NCI-H82 treated with DMSO at 0.1 percent for 48 hours (cell line): ENCODE measurements at regions not wholly inside any gene's neighbourhood (a gene's known extent, or its start where the extent isn't known, plus 50 kb on each side); places are given as distances from the start of the nearest gene placed in this dataset.

Experiments
- DNase-seq: peaks from one replicate; lab custom pipeline; 2025; ENCODE audit not compliant: unreplicated experiment; lab: John Stamatoyannopoulos, UW

DNA sequence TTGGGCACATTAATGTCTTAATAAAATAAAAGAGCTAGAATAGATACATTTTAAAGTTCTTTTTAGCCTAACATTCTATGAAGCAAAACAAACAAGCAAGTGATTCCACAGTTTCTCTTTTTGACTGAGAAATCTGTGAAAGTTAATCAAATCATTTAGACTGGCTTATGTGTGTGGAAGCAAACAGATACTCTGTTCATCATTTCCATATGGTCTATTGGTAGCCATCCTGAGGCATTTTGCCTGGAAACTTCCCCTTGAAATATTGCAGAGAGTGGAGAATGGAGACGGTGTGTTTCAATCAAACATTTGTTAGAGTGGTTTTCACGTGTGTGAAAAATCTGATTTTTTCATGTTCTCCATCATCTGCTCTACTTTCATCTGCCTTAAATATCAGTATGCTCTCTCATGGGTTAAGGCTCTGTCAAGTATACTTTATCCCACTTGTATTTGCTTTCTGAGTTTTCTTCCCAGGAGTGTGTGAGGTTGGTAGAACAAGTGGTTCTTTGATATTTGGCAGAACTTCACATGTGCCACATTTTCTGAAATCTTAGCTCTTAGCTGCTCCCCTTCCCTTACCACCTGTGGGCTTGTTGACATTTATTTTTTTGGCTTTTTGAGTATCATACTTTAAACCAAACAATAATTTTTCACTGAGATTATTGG is 139.1 kb upstream of the PTGFR start:
- DNase-seq, result no peak

DNA sequence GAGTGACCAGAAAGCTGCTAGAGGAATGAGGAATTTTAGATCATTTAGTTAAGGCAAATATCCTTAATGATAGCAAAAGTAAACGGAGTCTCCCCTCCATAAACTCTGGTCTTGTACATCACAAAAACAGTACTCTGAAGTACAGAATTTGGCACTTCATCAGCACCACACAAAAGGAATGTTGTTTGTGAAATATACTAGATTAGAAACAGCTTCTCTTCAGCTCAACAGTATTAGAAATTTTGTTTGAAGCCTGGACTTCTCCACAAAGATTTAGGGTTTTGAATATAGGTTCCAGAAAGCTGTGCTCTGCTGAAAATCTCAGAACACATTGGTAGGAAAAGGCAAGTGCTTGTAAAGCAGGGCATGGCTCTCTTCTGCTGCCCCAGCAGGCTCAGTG is 135.1 kb upstream of the PTGFR start:
- no peak for DNase-seq

DNA sequence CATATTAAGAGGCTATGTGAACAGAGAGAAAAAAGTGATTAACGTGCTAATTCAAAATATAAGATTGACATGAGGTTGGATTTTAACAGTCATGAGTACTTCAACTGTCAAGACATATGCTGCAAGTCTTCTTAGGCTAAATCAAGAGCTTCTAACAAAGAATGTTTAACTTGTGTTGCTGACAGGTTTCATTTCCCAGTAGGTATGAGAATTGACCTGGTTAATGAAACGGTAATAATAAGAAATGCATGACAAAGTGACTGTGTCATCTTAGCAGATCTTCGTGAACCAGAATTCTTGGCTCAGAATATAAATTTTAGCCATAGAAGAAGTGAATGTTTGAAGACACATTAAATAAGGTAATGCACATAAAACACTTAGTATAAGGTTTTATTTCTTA is 132.6 kb upstream of the PTGFR start:
- DNase-seq, result no peak

DNA sequence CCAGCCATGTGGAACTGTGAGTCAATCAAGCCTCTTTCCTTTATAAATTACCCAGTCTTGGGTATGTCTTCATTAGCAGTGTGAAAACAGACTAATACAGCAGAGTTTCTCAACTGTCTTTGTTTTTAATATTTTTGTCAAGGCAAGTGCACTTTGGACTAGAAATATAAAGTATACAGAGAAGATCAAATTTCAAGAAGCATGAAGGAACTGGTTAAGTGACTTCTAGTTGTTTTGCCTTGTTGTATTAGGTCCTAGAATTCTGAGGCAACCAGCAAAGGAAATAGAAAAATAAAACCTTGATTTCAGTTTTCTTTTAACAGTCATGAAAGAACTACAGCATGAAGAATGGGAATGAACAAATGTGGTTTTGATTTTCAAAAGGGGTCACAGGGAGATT is 131.1 kb upstream of the PTGFR start:
- DNase-seq, result no peak

DNA sequence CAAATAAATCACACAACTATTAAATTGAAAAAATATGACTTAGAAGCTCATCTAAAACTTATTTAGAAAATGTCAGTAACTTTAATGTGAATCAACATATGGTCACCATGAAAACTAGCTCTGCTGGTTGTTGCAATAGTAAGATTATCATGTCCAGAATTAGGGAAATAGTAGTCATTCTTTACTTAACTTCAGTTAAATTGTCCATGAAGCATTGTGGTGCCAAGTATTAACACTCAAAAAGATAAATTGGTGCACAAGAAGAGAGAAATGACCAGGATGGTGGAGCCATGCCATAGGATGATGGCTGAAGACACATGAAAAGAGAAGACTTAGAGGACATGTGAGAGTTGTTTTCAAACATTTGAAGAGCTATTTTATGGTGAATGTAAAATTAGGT is 130.2 kb upstream of the PTGFR start:
- DNase-seq, result no peak

DNA sequence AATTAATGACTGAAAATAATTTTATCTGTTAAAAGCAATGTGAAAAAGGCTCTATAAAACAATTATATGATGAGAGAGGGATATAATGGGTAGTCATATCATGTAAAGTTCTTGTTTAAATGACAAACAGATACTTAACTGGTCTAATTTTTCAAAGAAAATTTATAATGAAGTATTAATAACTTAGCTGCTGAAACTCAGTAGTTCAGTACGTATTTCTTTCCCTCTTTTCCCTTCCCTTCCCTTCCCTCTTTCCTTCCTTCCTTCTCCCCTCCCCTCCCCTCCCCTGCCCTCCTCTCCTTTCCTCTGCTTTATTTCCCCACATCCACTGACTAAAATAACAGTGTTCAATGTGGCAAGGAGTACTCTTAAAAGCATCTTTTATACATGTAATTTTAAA is 123.1 kb upstream of the PTGFR start:
- no peak for DNase-seq

DNA sequence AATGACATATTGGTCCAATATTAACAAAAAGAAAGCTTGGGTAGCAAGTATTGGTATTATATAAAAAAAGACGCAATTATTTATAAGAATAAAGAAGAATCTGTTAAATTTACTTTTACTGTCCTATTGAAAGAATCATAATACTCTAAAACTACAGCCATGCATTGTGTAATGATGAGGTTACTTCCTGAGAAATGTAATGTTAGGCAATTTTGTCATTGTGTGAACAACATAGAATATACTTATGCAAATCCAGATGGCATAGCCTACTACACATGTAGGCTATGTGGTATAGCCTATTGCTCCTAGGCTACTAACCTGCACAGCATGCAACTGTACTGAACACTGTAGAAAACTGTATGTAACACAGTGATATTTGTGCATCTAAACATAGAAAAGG is 121.2 kb upstream of the PTGFR start:
- no peak for DNase-seq

DNA sequence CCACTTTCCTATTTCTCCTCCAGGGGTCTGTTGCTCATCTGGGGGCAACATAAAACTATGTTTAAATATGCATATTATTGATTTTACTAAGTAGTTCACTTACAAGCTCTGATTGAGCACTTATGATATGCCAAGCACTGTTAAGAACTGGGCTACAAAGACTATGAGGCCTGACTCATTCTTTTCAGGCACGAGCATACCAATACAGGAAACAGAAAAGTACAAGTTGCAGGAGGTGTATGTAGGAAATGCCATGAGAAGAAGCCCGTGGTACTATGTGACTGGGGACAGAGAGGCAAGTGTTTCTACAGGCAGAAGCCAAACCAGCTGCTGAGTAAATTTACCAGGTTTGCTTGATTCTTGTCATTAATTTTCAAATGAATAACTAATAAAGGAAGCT is 120.4 kb upstream of the PTGFR start:
- no peak for DNase-seq

DNA sequence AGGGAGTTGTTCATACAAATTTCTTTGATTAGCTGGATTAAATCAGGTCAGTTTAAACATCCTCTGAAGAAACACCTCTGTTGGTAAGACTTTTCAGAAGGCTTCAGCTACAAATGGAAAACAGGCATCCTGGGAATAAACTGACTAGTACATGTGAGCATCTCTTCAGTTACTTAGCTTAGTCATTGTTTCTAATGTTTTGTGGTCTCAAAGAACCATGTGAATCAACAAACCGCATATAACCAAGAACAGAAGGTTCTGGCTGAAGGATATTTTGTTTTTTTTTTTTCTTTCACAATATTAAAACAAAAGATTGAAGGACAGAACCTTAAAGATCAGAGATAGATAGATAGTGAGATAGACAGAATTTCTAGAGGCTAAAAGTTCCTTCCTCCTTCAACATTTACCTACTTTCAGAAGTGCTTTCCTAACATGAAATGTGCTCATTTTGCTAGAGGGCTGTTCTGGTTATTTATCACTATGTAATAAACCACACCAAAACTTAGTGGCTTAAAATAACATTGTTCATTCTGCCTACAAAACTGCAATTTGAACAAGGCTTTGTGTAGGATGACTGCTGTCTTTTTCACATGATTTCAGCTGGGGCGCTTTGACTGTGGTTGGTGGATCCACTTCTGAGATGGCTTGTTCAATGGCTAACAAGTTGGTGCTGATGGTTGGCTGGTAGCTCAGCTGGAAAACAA is 119.8 kb upstream of the PTGFR start:
- DNase-seq, result no peak

DNA sequence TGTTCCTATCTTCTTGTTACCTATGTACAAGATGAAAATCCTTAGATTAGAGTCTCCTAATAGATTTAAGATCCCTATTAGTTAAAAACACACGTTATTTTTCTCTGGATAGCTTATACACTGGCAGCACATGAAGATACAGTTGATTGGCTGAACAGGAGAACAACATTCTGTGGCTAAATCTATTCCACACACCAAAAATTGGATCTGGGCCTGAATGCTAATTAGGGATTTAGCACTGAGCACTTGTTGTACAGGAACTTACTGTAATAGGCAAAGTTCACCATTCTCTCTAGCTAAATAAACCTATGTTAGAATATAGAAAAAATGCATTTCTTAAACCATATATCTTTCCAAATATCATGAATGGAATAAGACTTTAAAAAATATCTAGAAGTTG is 117.1 kb upstream of the PTGFR start:
- peak; percentile 15 for DNase-seq

DNA sequence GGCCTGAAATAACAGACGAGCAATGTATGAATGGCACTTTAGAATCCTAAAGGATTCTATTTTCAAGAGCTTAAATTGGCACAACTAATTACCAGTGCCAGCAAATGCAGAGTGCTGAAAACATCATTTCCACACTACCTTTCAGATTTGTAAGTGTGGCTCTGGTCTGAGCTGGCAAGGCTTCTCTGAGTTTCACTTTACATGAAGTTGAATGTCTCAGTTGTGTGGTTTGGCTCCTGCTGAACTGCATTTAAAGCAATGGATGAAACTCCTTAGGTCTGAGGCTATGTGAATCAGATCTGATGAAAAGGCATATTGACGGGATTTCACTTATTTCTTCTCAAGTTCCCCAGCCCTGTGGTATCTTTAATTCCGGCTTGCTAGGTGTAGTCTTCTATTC is 114.8 kb upstream of the PTGFR start:
- no peak for DNase-seq

DNA sequence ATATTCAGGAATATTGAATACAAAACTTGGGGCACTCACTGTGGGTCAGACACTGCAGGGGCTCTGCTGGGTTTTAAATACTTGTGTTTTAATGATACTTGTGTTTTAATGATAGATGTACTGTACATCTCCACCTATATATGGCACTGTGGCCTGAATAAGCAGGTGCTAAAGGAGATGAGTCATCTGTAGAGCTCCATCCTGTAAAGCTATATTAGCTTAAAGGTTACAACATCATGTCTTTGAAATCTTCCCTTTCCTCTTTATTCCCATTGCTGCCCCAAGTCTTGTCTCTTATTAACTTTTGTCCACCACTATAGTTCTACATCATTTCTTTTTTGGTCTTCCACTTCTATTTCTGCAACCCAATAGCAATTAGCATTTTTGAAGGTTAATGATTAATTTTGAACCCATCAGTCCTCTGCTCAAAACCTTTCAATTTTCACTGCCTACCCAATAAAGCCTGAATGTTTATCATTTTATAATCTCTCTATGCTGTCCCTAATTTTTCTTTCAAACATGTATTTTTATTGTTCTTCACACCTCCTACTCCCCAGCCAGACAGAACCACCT is 113.3 kb upstream of the PTGFR start:
- no peak for DNase-seq

DNA sequence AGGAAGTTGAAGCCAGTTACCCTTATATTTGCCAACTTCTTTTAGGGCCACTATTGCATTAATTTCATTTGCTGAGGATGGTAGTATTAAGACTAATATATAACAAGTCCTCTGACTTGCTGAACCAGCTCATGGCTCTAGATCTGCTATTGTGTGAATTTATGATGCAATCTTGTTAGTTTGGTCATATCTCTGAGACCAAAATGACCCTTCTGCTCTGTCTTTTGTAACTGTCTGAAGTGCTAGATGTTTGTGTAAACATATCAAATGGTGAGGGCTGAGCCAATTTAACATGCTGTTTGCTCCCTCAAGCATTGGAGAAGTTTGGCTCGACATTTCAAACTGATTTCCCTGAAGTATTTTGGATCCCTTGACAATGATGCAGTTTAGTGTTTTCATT is 106.9 kb upstream of the PTGFR start:
- DNase-seq, result no peak

DNA sequence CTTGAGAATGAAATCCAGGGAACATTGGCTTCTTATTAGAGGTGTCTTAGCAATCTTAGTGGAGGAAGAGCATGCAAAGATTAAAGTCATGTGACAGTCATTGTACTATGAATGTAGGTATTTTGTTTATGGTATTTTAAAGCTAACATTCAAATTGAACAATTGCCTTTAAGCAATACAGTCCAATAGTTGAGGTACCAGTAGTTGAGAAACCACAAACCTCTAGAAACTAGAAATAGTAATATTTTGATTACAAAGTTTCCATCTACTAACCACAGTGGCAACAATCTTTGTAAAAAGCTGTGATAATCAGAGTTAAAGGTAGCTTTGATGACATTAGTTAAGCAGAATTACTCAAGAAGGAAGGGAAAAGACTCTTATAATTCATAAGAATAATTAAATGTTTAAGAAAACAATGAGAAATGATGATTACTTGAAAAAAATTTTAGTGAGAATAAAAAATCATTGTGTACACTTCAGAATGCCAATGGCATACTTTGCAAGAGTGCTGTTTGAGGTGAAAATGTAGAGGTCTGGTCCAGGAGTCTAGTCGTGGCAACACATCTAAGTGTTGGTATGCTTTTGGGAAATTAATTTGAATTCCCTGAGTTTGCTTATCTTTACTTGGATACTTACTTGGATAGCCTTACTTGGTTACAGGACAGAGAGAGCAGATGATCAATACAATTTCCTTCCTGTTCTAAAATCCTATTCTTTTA is 104.9 kb upstream of the PTGFR start:
- no peak for DNase-seq

DNA sequence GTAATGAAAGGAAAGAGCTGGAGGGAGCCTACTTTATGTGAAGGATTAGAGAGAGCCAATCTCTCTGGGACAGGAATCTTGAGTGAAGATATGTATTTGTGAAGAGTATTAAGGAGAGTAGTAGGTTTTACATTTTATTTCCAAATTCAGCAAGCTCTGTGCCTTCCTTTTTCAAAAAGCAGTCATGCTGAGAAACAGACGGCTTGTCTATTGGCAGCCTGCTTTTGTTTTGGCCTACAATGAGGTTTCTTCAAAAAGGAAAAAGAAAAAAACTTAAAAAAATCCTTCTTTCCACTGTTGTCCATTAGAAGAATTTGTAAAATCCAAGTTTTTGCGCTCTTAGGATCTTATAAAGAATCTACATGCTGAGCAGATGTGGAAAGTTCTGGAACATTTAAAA is 103.6 kb upstream of the PTGFR start:
- no peak for DNase-seq

DNA sequence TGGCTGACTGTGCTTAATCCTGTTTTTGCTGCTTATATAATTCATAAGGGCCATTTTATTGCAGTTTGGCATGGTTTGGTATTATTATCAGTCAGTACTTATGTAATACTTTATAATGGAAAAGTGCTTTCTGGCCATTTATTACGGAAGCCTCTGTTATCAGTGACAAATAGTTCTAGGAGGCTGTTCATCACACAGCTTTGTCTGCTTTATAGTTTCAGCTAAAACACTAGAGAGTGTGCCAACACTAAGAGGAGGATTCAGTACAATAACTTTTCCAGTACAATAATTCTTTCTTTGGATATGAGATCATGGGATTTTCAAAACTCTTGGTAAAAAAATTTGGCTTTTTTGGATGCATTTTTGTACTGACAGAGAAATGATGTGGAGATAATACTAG is 102.9 kb upstream of the PTGFR start:
- no peak for DNase-seq

DNA sequence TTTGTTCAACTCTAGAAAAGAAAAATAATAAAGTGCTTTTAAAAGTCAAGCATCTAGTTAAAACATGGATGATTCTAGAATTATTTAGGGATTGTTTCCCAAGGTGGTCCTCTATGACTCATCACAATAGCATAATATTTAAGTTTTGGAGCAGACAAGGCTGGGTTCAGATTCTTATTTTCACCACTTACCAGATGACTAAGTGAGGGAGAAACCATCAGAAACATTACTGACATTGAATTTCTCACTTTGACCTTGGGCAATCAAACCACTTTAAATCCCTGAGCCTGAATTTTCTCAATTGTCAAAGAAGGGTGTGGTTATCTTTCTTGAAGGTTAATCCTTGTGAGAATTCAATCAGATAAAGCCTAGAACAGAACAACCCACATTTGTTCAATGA is 102.5 kb upstream of the PTGFR start:
- no peak for DNase-seq

DNA sequence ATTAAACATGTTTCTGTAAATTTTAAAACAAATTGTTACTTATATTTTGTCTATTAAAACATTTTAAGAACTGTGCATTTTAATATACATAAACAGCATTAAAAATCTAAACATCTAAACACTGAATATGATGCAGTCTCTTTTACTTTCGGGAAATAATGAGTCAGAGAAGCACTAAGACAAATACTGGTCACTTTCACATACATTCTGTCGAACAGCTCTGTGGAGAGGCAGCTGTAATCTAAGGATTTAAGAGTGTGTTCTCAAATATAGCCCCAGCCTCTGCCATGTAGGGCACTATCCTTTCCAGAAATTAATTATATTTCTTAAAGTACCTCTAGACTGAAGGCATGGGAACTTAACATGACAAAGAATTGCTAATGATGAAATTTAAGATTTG is 89.6 kb upstream of the PTGFR start:
- DNase-seq, result no peak

DNA sequence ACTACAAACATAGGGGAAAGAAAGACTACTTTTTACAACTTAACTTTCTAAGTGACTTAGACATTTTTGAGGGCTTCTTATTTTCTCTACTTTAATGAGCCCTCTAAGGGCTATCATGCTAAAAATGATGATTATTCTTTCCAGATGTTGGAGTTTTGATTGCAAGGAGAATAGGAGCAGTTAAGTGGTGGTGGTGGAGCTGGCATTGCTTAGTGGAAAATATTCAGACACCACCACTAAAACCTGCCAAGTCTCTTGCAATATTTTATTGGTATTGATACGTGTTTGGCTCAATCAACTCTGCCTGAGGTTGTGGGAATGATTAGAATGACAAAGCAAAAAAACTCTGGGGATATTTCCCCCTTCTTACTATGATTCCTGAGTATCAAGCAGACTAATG is 82.6 kb upstream of the PTGFR start:
- DNase-seq, result no peak

DNA sequence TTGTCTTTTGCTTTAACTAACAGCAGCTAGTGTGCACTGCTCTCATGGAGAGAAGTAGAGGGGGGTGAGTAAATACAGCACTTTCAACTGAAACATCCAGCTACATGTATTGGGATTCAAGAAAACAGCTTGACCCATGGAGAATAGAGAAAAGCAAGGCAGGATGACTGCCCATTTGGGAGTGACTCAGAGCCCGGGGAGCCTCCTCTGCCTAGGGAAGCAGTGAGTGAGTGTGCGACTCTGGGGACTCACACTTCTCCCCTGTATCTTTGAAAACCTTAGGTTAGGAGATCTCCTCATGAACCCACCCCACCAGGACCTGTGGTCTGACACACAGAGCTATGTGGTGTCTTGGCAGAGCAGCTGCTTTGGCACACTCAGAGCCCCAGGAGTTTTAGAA is 82.0 kb upstream of the PTGFR start:
- DNase-seq, result no peak

DNA sequence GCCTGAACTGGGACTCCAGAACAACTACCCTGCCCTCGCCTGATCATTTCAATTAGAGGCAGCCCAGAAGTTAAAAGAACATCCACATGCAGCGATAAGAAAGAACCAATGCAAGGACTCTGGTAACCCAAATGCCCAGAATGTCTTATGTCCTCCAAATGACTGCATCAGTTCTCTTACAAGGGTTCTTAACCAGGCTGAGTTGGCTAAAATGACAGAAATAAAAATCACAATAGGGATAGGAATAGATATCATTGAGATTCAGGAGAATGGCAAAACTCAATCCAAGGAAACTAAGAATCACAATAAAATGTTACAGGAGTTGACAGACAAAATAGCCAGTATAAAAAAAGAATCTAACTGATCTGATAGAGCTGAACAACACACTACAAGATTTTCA is 80.1 kb upstream of the PTGFR start:
- no peak for DNase-seq

DNA sequence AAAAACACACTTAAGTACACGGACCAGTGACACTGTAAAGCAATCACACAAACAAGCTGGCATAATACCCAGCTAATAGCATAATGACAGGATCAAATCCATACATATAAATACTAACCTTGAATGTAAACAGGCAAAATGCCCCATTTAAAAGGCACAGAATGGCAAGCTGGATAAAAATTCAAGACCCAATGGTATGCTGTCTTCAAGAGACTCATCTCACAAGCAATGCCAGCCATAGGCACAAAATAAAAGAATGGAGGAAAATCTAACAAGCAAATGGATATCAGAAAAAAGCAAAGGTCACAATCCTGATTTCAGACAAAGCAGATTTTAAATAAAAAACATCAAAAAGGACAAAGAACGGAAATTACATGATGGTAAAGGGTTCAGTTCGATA is 79.1 kb upstream of the PTGFR start:
- no peak for DNase-seq
